NCI-H128 (cell line): ENCODE measurements at regions not wholly inside any gene's neighbourhood (a gene's known extent, or its start where the extent isn't known, plus 50 kb on each side); places are given as distances from the start of the nearest gene placed in this dataset.

Experiments used
- DNase-seq: peaks from one replicate; lab custom pipeline; 2025; ENCODE audit not compliant: unreplicated experiment; lab: John Stamatoyannopoulos, UW

DNA sequence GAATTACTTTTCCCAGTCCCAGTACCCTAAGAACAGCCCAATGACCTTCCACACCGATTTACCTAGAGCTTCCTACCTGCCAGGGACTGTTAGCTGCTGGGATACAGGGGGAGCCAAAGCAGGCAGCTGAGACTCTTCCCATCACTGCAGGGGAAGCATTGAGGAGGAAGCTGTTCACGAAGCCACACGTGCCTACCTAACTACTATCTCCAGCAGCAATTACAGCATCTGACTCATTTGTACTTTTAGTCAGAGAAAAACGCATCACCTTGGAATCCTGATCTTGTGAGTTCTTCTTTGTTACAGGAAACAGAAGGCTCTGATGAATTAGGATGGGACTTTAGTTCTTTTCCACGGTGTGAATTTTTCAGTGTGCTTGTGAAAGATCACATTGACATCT, 113.7 kb upstream of the DHX40 start:
- no peak for DNase-seq

DNA sequence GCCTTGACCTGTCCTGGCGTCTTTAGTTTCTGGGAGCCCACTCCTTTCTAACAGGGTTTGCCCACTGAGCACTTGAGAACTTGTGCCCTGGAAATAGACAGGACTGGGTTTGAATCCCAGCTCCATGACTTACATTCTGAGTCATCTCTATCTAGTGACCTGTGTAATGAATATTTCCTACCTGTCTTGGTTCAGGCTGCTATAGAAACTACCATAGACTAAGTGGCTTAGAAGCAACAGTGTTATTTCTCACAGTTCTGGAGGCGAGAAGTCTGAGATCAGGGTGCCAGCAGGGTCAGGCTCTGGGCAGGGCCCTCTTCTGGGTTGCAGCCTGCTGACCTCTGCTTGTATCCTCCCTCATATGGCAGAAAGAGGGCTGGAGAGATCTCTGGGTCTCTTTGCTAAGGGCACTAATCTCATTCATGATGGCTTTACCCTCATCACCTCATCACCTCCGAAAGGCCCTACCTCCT, 110.7 kb upstream of the DHX40 start:
- no peak for DNase-seq

DNA sequence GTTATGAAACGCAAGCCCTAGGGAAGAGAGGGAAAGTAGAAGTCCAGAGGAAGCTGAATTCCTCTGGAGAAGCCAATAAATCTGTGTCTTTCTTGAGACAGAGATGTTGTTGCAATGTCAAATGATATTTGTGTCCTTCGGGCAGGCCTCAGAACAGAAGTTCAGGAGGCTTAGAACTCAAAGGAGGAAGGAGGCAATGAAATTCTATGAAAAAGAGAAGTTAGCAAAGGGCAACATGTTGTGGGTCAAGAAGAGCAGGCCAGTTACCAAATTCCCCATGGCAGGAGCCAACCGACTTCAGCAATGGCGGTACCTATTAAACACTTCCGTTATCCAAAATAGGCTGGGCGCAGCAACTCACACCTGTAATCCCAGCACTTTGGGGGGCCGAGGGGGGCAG, 109.0 kb upstream of the DHX40 start:
- DNase-seq = no peak

DNA sequence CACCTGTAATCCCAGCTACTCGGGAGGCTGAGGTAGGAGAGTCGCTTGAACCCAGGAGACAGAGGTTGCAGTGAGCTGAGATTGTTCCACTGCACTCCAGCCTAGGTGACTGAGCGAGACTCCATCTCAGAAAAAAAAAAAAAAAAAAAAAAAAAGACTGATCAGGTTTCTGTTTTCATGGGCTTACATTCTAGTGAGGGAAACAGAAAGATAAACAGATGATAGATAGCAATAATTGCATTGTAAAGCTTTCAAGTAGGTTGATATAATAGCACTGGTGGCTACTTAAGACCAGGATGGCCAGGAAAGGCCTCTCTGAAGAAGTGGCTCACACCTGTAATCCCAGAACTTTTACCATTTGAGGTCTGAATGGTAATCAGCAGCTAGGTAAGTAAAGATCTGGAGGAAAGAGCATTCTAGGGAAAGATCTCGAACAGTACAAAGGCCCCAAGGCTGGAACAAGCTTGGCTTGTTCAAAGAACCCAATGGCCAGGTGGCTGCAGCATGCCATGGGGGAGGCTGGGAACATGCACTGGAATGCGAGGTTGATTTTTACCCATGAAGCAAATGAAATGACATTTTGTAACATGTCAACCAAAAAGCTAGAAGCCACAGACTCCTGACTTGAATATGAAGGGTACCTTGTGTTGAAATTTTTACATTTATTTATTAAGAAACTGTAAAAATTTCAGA, 108.3 kb upstream of the DHX40 start:
- no peak for DNase-seq

DNA sequence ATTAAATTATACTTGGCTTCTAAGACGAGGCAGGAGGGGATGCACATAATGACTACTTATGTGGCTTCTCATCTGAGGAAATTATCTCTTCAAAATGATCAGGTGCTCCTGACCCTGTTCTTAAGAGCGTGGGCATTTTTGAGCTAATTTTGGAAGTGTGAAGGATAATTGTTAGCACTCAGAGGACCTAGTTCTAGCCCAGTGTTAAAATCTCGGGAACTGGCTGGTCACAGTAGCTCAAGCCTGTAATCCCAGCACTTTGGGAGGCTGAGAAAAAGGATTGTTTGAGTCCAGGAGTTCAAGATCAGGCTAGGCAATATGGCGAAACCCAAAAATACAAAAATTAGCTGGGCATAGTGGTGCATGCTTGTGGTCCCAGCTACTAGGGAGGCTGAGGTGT, 103.0 kb upstream of the DHX40 start:
- no peak for DNase-seq

DNA sequence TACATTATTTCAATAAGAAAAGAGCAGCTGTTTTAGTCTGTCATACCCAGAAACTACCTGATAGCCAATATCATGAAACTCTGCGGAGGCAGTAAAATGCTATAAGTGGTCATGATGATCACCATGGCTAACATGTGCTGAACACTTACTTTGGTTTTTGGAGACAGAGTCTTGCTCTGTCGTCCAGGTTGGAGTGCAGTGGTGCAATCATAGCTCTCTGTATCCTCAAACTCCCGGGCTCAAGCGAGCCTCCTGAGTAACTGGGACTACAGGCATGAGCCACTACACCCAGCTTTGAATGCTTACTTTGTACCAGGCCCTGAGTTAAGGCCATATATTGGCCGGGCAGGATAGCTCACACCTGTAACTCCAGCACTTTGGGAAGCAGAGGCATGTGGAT, 101.2 kb upstream of the DHX40 start:
- DNase-seq = no peak

DNA sequence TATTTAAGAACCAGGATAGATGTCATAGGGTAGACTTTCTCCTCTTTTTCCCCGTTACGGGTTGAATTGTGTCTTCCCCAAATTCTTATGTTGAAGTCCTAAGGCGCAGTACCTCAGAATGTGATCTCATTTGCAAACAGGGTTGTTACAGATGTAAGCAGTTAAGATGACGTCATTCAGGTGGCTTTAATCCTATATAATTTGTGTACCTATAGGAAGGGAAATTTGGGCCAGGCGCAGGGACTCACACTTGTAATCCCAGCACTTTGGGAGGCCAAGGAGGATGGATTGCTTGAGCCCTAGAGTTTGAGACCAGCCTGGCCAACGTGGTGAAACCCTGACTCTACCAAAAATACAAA, 99.5 kb upstream of the DHX40 start:
- no peak for DNase-seq

DNA sequence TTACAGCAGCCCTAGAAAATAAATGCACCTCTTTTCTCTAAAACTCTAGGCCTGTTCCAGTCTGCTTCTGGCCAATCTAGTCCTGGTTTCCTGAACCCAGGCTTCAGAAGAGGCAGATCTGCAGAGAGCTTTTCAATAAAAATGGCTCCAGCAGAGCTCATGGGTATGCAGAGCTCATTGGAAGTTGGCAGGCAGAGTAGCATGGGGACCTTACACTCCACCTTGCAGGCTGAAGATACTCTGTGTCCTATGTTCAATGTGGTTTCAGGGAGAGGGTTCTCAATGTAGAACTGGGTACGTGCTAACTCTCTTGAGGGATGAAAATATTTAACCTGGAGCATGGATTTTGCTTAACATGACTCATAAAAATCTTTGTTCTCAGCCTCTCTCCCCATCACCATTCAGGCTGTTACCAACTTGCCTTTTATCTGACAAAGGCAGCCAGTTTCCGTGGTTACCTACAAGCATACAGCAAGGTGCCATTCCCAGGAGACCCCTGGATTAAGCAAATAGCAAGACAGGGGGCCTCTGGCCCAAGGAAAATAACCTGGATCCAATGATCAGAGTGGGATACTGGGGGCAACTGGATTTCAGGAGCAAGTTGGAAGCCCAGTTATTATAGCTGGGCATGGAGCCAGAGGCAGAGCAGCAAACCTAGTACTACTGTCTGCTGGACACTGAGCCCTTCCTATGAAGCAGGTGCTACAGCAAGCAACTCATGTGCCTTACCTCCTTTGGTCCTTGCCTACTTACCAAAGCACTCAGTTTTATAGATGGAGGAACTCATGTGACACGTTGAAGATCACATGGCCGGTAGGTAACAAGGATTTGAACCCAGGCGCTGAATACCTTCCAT, 98.2 kb upstream of the DHX40 start:
- no peak for DNase-seq

DNA sequence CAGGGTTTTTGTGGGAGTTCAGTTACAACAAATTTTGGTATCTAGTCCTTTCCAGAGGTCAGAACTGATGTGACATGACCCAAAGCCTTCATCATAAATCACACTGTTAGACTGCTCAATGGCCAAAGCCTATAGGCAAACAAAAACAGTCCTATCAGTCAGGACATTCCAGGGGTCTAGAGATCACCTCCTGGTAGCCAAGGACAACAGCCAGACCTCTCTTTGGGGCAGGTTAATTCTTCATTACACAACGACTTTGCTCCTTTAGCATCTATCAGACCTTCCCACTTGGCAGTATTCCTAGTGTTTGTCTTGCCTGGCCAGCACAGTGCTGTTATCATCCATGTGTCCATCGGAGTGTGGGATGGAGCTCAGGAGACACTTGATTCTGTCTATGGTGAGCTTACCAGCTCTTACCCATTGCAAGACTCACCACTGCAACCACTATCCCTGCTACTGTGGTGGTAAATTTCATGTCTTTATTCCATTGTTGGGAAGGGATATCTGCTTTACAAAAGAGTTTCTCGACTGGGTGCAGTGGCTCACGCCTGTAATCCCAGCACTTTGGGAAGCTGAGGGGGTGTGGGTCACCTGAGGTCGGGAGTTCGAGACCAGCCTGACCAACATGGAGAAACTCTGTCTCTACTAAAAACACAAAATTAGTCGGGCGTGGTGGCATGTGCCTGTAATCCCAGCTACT, 95.5 kb upstream of the DHX40 start:
- DNase-seq = no peak

DNA sequence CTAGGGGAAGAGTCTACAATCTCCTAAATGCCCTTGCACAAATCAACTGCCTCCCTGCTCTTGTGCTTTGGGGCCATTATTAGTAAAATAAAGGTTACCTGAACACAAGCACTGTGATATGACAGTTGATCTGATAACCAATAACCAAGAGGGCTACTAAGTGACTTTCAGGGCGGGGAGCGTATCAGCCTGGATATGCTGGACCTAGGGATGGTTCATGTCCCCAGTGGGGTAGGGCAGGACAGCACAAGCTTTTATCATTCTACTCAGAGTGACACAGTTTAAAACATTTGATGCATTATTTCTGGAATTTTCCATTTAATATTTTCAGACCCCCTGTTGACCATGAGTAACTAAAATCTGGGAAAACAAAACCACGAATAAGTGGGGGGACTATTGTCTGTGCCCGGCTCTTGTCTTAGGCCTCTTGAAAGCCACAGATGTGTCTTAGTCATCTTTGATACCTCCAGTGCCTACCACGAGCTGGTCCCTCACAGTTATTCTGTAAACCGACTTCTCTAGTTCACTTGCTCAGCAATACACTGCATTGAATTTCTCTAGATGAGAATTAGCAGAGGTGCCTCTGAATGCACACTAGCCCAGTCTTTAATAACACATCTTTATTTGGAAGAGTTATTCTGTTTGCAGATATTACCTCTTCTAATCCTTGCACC, 94.6 kb upstream of the DHX40 start:
- DNase-seq = no peak

DNA sequence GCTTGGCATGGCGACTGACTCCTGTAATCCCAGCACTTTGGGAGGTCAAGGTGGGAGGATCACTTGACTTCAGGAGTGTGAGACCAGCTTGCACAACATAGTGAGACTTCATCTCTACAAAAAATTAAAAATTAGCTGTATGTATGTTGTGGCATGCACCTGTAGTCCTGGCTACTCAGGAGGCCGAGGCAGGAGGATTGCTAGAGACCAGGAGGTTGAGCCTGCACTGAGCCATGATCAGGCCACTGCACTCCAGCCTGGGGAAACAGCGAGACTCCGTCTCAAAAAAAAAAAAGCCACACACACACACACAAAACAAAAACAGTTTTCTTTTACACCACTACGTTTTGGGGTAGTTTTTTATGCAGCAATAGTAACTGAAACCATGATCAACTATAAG, 89.0 kb upstream of the DHX40 start:
- no peak for DNase-seq

DNA sequence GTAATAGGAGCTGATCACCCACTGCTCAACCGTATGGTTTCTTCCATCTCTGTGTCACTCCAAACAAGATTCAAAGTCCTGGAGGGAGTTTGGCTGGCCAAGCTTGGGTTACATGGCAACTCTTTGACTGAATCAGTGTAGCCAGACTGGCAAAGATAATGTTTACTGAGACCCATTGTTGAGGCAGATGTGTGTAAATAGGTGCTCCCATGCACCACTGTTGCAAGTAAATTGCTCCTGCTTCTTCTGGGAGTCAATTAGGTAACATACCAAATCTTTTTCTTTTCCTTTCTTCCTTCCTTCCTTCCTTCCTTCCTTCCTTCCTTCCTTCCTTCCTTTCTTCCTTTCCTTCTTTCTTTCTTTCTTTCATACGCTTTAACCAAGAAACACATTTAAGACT, 86.3 kb upstream of the DHX40 start:
- DNase-seq = no peak

DNA sequence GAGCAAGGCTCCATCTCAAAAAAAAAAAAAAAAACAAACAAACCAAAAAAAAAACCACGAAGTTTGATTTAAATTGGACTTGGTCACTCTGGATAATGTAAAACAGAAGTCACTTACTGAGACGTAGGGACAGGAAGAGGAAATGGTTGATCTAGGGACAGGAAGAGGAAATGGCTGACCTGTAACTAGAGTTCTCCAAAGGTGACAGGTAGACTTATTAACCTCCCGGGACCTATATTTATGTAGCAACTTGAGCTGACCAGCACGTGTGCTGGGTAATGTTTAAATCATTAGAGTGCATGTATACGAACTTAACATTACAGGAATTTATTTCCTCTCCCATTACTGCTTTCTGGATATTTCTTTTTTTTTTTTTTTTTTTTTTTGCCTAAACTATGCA, 81.5 kb upstream of the DHX40 start:
- DNase-seq = no peak

DNA sequence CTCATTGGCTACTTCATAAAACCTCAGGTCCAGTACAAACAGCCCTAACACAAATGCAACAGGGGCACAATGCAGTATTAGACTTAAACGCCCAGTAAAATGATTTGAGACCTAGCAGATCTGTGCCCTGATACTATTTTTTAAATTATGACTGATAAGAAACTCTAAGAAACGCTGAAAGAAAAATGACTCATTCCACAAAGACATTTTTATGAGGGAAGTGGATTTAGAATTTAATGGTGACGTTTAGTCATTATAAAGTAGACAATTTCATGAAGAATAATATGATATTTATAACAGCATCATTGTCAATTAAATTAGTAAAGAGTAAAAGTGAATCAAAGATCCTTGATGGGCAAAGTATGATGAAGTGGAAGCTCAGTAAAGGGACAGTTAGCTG, 80.4 kb upstream of the DHX40 start:
- no peak for DNase-seq

DNA sequence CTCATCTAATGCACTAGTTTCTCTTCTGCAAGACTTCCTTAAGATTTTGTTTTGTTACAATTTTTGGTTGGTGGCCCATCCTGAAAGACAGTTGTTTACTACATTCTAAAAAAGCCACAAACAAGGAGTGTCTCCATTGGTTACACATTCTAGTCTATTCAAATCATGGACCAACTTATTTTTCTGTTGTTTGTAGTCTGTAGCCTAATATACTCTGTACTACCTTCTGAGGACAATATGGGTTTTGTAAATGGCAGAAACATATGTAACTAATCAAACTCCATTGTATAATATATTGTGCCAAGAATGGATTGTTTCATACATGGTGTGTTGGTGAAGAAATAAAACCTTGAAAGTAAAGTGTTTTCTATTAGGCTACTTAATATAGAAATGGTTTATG, 79.5 kb upstream of the DHX40 start:
- DNase-seq = no peak

DNA sequence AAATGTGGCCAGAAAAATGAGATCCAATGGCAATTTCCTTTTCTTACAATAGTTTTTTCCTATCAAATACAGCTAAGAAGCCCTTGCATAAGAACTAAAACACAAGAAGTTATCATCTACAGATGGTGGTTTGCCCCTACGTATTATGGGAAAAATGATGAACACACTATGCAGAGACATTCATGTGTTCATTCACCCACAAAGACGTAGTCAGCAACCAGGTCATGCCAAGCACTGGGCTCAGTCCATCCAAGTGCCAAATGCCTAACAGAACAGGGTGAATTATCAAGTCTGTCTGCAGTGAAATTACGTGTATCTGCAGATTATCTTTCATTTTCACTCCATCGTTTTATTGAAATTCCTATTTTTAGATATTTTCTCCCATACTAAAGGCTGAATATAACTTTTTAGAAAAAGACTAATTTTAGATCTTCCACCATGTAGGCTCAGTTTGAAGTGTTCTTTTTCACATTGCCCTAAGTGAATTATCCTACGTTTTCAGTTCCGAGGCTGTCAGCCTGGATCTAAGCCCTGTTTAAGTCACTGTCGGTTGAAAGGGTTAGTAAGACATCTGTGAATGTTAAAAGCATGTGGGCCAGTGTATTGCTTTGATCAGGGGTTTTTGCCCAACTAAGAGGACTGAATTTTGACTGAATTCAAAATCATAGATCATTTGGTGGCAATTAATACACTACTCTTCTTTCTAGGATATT, 78.1 kb upstream of the DHX40 start:
- no peak for DNase-seq

DNA sequence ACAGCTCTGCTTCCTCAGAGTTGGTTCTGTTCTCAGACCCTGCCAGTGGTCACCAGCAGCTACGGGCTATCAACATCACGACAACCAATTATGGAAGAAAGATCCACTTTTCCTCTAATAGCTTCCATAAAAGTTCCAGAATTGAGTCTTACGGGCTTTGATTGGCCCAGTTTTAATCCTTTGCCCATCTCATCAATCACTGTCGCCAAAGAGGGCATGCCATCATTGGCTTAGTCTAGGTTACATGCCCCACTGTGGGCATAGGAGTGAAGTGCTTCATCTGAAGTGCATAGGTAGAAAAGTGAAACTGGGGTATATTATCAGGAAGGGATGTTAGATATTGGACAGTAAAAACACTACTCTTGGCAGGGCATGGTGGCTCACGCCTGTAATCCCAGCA, 76.6 kb upstream of the DHX40 start:
- DNase-seq = no peak

DNA sequence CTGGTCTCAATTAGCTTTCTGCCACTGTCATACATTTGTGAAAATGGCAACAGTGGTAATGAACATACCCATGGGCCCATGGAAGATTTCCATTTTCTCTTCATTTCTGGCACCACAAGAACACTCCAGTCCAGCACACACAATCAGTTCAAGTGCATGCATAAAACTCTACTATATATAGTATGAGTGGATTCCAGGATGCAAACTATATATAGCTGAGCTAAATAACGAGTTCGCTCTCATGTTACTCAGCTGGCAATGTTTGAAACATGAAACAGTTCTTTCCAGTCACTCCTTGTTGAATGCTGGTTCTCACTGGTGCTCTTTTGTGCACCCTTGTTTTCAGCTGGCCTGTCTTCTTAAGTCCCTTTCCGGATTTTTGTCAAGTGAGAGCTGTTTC, 75.2 kb upstream of the DHX40 start:
- no peak for DNase-seq

DNA sequence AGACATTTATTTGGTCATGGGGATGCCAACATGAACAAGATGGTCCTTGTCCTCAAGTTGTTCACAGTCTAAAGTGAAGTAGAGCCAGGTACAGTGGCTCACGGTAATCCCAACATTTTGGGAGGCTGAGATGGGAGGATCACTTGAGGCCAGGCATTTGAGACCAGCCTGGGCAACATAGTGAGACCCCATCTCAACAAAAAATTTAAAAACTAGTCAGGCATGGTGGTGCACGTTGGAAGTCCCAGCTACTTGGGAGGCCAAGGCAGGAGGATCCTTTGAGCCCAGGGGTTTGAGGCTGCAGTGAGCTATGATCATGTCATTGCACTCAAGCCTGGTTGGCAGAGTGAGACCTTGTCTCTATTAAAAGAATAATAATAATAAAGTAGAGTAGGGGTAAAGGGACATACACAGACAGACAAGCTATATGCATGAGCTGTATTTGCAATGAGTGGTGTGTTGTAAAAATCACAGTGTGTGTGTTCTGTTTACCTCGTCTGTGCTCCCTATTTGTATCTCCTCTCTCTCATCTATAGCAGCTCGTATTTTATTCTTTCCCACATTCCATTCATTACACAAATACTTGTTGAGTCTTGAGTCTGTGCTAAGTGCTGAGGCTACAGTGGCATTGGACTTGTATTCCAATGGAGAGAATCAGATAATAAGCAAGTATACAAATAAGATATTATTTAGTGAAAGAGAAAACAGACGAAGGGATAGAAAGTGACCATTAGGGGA, 73.9 kb upstream of the DHX40 start:
- no peak for DNase-seq

DNA sequence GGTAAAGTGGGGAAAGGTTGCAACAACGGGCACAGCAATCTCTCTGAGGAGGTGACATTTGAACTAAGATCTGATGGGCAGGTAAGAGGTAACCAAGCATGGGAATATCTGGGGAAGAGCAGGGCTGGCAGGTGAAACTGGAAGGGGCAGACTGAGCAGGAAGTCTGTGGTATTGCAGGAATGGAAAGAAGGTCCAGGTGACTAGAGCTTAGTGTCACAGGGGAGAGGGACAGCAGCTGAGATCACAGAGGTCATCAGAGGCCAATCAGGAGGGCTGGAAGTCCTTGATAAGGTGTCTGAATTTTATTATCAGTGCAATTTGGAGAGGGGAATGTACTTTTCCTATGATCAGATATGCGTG, 73.3 kb upstream of the DHX40 start:
- DNase-seq = no peak
